WTC11 (cell line): ENCODE measurements at regions not wholly inside any gene's neighbourhood (a gene's known extent, or its start where the extent isn't known, plus 50 kb on each side); places are given as distances from the start of the nearest gene placed in this dataset.

ENCODE experiments used
- CTCF ChIP-seq: fragments of 200-600 bp; IDR thresholded peaks from 2 replicates; pipeline ENCODE4 v1.8.0; 2022; ENCODE audit warnings: antibody characterized with exemption
- E2F1 ChIP-seq: sonication (generic); formaldehyde crosslinking; IDR thresholded peaks from 2 replicates; pipeline ENCODE4 v1.8.0; 2022; ENCODE audit warnings: mild to moderate bottlenecking, missing genetic modification reagents
- ETV6 ChIP-seq: sonication (generic); formaldehyde crosslinking; IDR thresholded peaks from 2 replicates; pipeline ENCODE4 v1.8.1; 2022; ENCODE audit warnings: mild to moderate bottlenecking, missing genetic modification reagents
- NFYB ChIP-seq: sonication (generic); formaldehyde crosslinking; conservative IDR thresholded peaks from 2 replicates; pipeline ENCODE4 v1.8.0; 2022; ENCODE audit warnings: low read depth, missing genetic modification reagents
- NR2C2 ChIP-seq: sonication (generic); formaldehyde crosslinking; IDR thresholded peaks from 2 replicates; pipeline ENCODE4 v1.8.0; 2022; ENCODE audit warnings: mild to moderate bottlenecking, missing genetic modification reagents
- TEAD4 ChIP-seq: sonication (generic); formaldehyde crosslinking; IDR thresholded peaks from 2 replicates; pipeline ENCODE4 v1.8.0; 2022; ENCODE audit warnings: mild to moderate bottlenecking, missing genetic modification reagents
- ZBTB43 ChIP-seq: sonication (generic); formaldehyde crosslinking; IDR thresholded peaks from 2 replicates; pipeline ENCODE4 v1.8.1; 2023; ENCODE audit warnings: mild to moderate bottlenecking, missing genetic modification reagents

- TF ChIP-seq TEAD4 (CRISPR knock-in tag) (no peak), NR2C2 (CRISPR knock-in tag) (no peak), CTCF (no peak), E2F1 (no peak), ZBTB43 (CRISPR knock-in tag) (no peak), ETV6 (CRISPR knock-in tag) (no peak), NFYB (CRISPR knock-in tag) (no peak)
Observed at GRCh38 chr1:10900691-10901090, 104.2 kb upstream of the CASZ1 start.
